ENCODE measurements at regions not wholly inside any gene's neighbourhood (a gene's known extent, or its start where the extent isn't known, plus 50 kb on each side); places are given as distances from the start of the nearest gene placed in this dataset.
"Not testable (repeated sequence)": the region's sequence is repeated elsewhere in the genome, so short reads cannot be mapped to it uniquely, and the experiment has no call there.

DNA sequence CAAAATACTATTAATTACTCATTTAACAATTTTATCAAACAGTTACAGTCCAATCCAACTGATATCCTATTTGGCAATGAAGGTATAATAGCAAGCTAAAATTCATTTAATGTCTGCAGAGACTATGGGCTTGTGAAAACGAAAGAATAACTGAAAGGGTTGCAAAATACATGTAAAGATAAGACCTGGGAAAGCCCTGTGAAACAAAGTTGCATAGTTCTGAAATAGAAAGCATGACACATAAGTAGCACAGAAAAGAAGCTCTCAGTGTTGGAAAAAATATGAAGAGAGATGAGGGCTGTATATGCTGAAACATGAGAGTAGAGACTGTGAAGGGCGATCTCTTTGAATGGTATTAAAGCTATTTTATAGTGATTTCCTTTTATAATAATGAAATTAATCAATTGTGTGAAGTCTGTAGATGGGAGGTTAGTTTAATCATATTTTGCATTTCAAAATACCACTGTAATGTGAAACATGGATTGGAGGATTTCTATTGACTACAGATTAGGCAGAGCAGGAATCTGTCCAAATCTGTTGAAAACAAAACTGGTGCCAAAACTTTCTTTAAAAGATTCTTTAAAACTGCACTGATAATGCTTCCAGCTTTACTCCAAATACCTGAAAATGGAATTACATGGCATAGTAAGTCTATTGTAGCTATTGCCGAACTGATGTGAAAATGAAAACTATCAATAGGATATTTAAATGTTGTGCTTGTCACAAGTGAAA lies 1518.9 kb upstream of the B3GALT2 start:
- DNase-seq (ENCODE audit: low read depth), result no peak

DNA sequence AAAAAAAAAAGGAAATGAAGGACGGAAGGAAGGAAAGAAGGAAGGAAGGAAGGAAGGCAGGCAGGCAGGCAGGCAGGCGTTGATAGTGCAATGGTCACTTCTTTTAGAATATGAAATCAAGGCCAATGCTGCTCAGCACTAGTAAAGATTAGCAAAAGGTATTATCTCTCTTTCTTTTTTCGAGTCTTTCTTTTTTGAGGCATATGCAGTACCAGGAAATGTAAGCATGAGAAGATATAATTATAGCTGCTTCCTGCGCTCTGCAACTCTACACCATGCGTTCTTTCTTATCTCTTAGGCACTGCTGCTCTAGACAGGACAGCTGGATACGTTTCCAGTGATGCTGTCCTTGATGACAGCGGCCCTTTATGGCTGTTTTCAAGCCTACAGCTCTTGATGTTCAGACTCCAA lies 1512.5 kb upstream of the B3GALT2 start:
- no peak for DNase-seq (ENCODE audit: low read depth)

DNA sequence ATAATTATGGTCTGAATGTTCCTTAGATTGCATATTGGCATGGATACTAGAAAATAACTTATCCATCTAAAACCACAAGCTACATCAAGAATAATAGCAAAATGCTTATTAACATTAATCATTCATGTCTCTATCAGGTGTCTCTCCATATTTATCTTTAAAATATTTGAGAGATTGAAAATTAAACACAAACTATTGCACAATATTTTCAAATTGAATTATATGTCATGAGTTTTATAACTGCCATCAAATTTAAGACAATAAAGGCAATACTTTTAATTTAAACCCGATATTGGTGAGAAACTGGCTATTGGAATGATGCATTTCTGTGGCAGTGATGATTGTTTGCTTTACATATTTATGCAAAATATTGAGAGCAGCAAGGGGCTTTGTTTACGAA lies 1506.8 kb upstream of the B3GALT2 start:
- DNase-seq (ENCODE audit: low read depth), result no peak

DNA sequence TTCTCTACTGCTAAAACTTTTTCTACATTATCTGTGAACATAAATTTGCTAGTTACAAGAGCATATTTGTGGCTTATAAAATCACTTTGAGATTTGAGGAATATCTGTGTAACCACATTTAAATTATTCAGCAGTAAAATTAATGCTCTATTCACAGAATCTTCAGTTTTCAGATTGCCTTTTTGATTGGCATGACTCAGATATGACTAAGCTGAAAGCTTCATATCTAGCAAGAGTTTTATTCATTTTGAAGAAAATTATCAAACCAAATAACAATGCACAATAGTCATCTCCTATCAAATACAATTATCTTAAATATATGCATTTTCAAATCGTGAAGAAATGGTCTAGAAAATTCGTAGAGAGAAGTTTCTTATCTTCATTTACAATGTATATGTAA lies 1498.2 kb upstream of the B3GALT2 start:
- DNase-seq (ENCODE audit: low read depth), result no peak

DNA sequence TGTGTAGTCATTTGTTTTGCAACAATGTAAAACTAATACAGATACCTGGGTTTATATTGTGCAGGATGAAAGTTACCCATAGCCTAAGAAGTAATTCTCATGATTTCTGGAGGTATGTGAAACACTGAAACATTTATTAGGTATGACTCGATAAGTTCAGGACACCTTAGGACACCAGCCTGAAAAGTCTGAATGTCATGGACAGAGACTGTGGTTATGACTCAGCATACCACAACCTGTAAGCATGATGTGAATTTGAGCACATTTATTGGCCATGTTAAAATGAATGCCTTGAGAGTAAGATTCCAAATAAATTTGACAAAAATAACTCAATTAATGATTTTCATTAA lies 1471.7 kb upstream of the B3GALT2 start:
- peak; percentile 17 for DNase-seq (ENCODE audit: low read depth)

DNA sequence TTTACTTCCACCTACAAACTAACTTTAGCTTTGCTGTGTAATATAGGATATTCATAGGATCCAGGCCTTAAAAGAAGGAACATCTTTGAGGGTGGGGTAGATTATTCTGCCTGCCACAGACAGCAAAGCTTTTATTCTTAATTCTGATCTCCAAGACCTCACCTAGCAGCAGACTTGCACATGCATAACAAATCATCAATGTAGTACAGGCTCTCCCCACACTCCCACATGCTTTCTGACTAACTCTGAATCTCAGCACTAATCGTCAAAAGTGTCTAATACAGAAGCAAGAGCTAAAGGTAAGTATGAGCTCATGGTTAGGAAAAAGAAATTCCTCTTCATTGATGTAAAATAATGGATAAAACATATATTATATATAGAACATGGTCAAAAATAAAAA lies 1468.5 kb upstream of the B3GALT2 start:
- no peak for DNase-seq (ENCODE audit: low read depth)

DNA sequence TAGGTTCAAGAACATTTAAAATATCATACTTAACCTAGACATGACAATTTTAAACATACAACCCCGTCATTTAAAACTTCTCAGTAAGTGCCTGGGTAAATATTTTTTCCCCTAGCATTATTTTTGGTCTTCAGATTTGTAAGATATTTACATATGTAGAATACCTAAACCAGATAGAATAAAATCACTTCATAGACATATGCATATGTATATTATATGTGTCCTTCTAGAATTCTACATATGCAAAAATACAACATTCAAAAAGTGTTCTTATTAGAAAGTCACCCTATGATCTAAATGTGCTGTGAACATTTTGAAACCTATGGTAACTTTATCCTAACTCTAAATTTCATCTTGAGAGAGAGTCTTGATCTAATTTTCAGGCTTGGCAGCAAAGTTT lies 1467.0 kb upstream of the B3GALT2 start:
- DNase-seq (ENCODE audit: low read depth), result no peak

DNA sequence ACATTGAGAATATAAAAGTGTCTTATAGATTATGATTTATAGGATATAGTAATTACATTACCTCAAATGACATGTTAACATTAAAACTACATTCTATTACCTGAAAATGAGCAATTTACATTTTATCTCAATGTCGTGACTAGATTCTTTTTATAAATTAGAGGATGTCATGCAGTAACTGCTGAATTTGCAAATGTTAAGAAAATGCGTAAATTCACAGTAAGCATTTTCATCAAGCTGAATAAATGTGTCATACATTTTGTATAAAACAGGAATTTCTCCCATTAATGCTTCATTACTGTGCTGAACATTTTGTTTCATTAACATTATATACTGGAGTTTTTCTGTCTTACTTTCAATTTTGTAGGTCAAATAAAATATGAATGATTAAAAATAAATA lies 1460.7 kb upstream of the B3GALT2 start:
- DNase-seq (ENCODE audit: low read depth), result no peak

DNA sequence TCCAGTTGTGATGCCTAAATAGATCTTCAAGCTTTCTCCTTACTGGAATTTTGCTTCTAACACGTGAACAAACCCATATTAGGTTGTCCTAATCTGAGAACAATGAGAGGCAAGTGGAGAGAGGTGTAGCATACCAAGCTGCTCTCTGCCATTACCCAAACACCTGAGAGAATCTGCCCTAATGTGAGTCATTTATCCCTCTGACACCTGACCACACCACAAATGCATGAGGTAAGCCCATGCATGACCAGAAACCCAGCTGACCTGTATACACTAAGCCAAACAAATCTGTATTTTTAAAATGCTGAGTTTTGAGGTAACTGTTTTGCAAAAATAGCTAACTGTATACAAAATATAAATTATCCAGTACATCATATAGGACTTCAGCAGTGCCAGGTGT lies 1458.1 kb upstream of the B3GALT2 start:
- DNase-seq (ENCODE audit: low read depth), result no peak

DNA sequence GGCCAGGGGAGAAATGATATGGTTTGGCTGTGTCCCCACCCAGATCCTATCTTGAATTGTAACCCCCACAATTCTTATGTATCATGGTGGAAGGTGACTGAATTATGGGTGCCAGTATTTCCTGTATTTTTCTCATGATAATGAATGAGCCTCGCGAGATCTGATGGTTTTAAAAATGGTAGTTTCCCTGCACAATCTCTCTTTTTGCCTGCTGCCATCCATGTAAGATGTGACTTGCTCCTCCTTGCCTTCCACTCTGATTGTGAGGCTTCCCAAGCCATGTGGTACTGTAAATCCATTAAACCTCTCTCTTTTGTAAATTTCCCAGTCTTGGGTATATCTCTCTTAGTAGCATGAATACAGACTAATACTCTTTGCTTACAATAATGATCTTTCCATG lies 1453.9 kb upstream of the B3GALT2 start:
- DNase-seq (ENCODE audit: low read depth), result no peak

DNA sequence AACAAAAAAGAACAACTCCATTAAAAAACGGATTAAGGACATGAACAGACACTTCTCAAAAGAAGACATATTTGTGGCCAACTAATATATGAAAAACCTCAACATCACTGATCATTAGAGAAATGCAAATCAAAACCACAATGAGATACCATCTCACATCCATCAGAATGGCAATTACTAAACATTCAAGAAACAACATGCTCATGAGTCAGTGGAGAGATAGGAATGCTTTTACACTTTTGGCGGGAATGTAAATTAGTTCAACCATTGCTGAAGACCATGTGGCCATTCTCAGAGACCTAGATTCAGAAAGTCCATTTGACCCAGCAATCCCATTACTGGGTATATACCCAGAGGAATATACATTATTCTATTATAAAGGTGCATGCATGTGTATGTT lies 1442.6 kb upstream of the B3GALT2 start:
- no peak for DNase-seq (ENCODE audit: low read depth)

DNA sequence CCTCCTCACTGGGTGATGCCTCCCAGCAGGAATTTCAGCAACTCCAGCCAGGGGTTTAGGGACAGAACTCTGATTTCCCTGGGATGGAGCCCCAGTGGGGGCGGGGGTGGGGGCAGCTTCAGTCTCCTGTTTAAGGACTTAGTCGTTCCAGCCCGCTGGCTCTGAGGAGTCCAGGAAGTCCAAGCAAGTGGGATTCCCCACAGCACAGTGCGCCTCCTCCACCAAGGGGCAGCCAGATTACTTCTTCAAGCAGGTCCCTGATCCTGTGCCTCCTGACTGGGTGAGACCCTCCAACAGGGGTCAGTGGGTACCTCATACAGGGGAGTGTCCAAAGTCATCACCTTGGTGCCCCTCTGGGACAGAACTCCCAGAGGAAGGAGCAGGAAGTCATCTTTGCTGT lies 1438.4 kb upstream of the B3GALT2 start:
- DNase-seq (ENCODE audit: low read depth), result no peak

DNA sequence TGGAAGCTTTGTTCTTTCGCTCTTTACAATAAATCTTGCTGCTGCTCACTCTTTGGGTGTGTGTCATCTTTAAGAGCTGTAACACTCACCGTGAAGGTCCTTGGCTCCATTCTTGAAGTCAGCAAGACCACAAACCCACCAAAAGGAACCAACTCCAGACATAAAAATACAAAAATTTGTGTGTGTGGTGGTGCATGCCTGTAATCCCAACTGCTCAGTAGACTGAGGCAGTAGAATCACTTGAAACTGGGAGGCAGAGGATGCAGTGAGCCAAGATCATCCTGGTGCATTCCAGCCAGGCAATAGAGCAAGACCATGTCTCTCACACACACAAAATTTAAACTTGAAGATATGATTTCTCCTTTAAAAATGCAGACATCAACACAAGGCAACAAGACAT lies 1431.7 kb upstream of the B3GALT2 start:
- DNase-seq (ENCODE audit: low read depth), result no peak

DNA sequence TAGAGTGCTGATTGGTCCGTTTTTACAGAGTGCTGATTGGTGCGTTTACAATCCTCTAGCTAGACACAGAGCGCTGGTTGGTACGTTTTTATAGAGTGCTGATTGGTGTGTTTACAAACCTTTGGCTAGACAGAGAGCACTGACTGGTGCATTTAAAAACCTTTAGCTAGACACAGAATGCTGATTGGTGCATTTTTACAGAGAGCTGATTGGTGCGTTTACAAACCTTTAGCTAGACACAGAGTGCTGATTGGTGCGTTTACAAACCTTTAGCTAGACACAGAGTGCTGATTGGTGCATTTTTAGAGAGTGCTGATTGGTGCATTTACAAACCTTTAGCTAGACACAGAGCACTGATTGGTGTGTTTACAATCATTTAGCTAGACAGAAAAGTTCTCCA lies 1430.9 kb upstream of the B3GALT2 start:
- not testable (repeated sequence) for DNase-seq (ENCODE audit: low read depth)

DNA sequence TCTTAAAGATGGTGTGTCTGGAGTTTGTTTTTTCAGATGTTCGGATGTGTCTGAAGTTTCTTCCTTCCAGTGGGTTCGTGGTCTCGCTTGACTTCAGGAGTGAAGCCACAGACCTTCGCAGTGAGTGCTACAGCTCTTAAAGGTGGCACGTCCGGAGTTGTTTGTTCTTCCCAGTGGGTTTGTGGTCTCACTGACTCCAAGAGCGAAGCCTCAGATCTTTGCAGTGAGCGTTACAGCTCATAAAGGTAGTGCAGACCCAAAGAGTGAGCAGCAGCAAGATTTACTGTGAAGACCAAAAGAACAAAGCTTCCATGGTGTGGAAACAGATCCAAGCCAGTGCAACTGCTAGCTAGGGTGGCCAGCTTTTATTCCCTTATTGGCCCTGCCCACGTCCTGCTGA lies 1430.4 kb upstream of the B3GALT2 start:
- no peak for DNase-seq (ENCODE audit: low read depth)

DNA sequence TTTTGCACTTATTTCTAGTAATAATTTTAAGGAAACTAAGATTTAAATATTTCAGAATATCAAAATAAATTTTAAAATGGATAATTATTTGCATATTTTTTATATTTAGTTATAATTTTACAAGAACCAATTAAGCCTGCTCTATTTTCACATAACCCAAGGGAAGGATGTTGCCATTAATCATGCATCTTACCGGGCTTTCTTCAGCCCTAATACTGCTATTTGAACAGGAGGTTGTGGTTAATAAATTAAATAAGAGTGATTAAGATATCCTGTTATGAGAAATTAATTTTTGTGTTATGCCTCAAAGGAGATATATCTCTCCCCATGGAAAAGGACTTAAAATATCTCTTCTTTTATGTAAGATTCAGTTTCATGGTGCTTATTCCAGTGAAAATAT lies 1415.8 kb upstream of the B3GALT2 start:
- DNase-seq (ENCODE audit: low read depth), result no peak

DNA sequence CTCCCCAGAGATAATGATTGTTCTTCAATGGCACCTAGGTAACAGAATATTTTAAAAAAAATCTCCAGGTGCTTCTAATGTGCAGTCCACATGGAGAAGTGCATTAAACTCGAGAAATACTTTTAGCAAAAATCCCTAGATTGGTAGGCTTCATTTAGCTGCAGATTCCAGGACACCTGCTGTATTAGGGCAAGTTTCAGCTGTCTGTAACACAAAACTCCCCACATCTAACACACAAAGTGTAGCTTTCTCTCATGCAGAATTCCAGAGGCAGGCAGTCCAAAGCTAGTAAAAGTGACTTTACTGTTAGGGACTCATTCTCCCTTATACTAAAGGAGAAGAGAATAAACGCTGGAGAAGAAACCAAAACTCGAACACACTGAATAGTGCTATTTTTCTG lies 1414.3 kb upstream of the B3GALT2 start:
- DNase-seq (ENCODE audit: low read depth), result no peak

DNA sequence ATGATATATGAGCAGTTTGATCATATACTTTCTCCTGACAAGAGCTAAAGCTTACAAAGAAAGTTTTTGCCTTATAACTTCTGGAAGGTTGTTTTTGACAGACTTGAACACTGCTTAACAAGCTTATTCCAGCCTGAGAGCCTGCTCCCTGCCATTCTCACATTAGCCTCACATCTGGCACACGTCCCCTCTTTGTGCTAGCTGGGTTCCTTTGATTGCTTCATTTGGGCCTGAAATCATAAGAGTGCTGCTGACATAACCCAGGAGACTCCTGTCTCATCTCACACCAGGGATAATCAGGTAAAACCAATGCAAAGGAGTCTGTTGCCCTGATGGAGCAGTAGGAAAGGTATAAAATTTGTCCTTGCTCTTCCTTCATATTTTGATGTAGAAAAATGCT lies 1411.7 kb upstream of the B3GALT2 start:
- no peak for DNase-seq (ENCODE audit: low read depth)

DNA sequence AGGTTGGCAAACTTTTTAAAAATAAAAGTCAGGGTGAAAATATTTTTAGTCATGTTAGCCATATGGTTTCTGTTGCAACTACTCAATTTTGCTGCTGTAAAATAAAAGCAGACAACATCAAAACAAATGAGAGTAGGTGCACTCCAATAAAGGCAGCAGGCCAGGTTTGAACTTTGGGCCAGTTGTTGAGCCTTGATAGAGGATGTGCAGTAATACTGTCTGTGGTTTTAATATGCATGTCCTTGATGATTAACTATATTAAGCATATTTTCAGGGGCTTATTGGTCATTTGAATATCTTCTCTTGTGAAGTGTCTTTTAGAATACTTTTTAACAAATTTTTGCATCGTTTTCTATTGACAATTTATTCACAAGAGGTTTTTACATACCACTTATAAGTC lies 1399.9 kb upstream of the B3GALT2 start:
- no peak for DNase-seq (ENCODE audit: low read depth)

DNA sequence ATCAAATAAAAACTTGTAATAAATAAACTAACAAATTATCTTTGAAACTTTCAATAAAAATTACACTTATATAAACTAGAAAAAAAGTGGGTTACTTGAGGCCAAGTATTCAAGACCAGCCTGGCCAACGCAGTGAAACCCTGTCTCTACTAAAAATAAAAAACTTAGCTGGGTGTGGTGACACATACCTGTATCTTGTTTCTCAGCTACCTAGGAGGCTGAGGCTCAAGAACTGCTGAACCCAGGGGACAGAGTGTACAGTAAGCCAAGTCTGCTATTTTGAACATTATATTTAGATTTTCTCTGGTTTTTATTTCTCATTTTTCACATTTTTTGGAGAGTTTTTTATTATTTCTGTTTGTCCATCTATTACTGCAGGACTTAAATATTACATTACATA lies 1397.6 kb upstream of the B3GALT2 start:
- DNase-seq (ENCODE audit: low read depth), result no peak

DNA sequence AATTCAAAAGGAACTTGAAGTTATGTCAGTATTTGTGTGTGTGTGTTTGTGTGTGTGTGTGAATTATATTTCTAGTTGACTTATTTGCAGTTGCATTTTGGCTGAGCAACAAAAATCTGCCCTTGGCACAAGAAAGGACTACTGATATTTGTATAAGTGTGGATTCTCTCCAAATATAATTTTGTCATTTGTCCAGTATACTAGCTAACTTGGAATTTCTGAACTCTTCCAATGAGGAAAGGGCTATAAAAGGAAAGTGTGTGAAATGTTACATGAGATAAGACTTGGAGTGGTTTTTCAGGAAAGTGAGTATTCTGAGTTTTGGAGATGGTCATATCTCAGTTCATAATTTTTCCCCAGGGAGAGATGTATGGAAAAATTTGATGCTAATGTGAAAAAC lies 1384.1 kb upstream of the B3GALT2 start:
- no peak for DNase-seq (ENCODE audit: low read depth)

DNA sequence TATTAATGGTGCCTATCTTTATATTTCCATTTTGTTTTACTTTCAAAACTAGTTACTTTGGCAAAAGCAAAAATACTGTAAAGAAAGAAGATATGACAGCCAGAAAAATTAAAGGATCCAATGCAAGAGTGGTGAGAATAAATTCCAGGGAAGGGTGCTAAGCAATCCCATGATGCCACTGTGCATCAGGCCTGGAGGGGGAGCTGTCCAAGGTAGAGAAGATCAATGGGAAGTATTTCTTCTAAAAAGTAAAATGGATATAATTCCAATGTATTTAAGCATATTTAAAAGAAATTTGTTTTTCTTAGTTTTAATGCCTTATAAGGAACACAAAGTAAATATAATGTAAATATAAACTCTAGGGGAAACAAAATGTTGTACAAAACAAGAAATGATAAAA lies 1382.2 kb upstream of the B3GALT2 start:
- DNase-seq (ENCODE audit: low read depth), result no peak

DNA sequence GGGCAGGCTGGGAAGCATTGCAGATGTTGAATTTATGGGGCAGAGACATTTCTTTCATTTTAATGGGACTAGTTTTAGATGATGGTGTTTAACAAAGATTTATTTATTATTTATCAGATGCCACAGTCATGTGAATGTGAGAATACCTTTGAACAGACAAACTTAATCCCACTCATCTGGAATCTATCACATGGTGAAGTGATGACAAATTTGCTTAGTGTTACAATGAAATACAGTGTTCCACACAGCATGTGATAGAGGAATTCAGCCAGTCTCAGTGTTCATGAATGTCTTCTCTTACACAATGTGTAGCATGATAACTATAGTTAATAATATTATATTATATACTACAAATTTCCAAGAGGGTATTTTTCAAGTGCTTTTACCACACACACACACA lies 1361.7 kb upstream of the B3GALT2 start:
- DNase-seq (ENCODE audit: low read depth), result no peak

DNA sequence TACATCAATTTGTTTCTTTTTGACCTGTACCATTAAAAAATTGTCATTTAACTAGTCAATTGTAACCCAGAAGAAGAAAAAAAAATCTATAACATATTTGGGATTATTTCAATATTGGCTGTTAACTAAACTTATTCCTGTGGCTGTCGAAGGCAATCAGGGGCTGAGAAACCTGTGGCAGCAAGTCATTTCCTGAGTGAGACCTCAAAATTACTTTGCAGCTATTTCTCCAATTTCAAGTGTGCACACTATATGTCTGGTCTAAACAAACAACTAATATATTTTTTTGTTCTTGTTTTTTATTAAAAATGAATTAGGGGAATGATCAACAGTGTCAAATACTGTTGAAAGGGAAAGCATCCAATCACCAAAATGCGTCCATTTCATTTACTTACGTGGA lies 1357.6 kb upstream of the B3GALT2 start:
- DNase-seq (ENCODE audit: low read depth), result no peak

DNA sequence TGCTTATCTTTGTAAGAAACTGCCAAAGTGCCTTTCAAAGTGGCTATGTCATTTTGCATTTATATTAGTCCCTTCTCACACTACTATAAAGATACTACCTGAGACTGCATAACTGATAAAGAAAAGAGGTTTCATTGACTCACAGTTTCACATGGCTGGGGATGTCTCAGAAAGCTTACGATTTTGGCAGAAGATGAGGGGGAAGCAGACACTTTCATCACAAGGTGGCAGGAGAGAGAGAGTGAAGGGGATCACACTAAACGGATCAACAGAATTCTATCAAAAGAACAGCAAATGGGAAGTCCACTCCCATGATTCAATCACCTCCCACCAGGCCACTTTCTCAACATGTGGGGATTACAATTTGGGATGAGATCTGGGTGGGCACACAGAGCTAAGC lies 1352.0 kb upstream of the B3GALT2 start:
- no peak for DNase-seq (ENCODE audit: low read depth)

Data from HS-27A (cell line).